ENCODE measurements at regions not wholly inside any gene's neighbourhood (a gene's known extent, or its start where the extent isn't known, plus 50 kb on each side); places are given as distances from the start of the nearest gene placed in this dataset.
"Not testable (repeated sequence)": the region's sequence is repeated elsewhere in the genome, so short reads cannot be mapped to it uniquely, and the experiment has no call there.

DNA sequence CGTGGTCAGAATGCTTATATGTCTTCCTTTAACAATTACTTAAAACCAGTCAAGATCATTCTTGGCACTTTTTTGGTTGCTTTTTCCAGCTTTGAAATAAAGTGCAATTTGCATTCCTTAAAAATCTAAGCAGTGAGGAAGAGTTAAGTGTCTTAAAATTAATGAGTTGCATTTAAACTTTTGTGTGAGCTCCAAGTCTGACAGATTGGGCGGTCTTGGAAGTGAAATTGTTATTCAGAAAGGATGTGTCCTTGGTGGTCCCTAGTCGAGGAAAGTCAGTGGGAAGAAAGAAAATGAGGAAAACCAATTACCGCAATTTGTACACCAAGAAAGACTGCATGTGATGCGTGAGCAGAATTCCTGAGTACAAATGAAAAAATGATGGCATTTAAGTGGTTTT is 132.5 kb downstream of the HHIPL2 start:
- no peak for DNase-seq

DNA sequence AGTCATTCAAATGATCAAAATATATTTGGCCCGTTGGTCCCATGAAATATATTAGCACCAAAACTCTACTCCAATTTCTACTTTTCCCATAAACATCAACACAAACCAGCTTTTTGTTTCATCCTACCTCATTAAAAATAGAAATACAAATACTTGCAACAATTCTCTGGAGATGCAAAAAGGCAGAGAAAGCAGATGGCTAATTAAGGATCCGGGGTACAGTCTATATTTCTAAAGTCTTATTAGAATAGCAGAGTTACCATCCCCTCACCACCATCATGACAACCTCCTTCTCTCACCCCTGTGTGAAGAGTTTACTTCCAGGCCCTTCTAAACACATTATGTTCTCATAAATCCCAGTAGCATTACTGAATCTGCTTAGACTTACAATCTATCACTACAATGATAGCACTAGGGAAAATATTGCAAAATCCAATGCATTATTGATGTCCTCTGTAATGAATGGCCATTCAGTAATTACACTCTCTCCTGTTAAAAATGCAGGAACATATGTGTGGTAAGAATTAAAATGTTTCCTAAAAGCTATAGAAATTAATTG is 133.8 kb downstream of the HHIPL2 start:
- DNase-seq = no peak

DNA sequence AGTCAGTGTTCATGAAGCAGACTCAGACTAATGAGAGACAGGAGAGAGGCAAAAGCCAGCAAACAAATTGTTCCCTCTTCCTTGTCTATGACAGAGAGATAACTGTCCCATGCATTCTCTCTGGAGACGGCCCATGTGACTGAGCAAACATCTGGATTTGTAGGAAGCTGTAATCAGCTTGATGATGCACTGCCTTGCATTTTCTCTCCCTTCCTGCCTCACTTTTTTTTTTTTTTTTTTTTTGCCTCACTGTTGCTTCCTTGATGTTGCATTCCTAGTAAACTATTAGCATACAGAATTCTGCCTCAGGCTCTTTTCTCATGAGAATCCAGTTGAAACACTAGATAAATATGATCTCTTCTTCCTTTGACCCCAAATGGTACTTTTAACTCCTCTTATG is 134.5 kb downstream of the HHIPL2 start:
- no peak for DNase-seq

DNA sequence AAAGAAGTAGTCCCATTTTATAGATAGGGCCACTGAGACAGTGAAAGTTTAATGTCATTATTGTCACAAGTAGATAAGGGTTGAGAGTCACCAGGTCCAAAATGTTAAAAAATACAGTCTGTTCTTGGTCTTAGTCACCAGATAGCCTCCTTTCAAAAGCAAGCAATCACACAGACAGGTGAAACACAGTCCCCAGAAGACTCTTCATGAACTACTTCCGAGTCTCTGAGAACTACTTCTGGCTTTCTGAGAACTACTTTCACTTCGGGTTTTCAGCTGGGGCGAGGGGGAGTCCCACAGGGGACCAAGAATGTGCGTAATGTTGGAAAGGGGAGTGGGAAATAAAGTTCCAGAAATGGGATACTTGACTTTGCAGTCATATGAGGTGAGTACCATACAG is 143.2 kb downstream of the HHIPL2 start:
- DNase-seq = no peak

DNA sequence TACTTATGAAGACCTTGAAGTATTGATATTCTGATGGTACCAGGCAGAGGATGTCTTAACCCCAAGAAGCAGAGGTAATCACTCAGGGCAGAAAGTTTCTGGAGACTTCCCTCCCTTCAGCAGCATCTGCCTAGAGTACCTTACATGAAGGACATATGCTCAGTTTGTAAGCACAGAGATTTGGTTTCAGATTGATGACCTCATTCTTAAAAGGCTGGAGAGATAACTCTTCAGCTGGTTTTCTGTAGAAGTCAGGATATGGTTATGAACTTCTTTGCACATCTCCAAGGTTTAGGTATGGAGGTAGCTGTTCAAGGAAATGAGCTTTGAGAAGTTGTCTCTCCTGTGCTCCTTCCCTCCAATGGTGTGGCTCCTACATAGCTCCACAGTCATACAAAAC is 148.7 kb downstream of the HHIPL2 start:
- no peak for DNase-seq

DNA sequence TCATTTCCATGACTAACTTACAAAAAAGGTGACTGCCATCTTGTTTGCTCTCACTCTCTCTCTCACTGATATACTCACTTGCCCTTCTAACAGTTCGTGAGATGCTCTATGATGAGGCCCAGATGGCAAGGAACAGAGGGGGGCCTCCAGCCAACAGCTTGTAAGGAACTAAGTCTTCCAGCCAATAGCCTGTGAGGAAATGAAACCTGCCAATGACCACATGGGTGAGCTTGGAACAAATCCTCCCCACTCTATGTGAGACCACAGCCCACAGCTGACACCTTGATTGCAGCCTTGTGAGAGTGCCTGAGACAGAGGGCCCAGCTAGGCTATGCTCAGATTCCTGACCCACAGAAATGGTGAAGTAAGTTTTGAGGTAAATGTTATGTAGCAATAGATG is 153.7 kb downstream of the HHIPL2 start:
- no peak for DNase-seq

DNA sequence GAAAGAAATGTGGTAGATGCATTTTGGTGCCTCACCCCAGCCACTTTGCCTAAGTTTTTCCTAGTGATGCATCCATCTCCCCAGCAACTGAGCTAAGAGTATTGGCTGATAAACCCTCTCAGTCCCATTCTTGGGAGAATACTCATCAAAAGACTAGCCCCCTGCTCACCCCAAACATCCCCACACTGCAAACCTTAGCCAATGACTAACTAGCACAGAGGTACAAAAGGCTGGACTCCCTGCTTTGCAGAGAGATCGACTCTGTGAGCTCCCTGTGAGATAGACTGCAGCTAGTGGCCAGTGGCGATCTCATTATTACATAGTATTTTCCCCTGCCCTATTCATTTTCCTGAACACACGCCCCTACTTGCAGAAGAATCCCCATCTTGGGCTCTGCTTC is 155.3 kb downstream of the HHIPL2 start:
- DNase-seq = no peak

DNA sequence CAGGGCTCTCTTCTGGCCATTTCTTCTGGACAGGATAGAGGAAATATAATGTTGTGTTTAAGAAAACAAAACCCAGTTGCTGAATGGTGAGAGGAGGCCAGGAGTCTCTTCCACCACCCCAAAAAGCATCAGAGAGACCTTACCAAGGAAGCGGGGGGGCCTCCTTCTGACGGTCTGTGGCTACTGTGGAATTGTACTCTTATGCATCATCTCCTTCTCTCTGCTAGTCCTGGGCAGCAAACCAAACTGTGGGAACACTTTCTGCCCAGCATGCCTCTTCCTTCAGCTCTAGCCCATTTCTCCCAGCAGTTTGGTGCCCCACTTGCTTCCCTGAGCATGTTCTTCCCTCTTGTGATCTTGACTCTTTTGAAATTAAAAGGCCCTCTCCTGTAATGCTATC is 157.7 kb downstream of the HHIPL2 start:
- no peak for DNase-seq

DNA sequence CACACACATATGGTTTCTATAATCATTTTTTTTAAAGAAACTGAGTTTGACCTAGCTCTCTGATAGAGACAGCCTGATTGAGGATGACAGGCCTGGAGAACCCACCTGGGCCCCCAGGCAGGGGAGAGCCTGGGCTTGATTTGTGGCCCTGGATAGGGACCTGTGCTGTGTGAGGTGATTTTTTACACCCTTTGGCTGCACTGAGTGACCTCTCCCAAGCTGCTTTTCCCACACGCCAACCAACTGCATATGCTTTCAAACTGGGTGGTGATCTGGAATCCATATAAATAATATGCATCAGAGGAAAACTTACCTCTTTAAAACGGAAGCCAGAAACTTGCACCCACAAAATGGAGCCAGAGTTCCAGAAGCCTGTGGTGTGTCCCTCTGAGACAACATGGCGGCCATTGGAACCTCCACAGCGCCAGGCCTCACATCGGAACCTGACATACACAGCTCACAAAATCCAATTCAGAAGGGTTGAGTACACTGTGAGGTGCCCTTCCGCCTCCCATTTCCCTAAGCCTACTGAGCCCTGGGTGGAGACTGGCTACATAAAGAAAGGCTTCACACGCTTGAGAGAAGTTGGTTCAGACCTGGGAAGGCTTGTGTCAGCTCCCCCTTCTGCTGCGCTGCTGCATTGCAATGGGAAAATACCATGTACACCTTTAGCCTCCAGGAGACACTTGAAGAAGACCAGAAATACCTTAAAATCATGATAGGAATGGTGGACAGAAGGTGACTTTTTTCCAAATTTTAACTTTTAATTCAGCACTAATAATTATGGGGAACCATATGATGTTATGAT is 160.7 kb downstream of the HHIPL2 start:
- DNase-seq = no peak

DNA sequence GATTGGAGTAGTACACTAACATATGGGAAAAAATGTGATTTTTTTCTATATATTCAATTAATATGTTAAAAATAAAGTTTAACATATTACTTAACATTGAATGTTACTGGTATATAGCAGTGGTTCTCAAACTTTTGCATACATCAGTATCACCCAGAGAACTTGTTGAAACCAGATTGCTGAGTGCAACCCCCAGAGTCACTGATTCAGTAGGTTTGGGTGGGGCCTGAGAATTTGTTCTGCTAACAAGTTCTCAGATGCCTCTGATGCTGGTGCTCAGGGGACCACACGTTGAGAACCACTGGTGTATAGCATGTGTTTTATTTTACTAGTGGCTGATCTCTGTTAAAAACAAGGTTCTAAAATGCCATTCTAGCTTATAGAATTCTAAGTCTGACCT is 161.9 kb downstream of the HHIPL2 start:
- no peak for DNase-seq

DNA sequence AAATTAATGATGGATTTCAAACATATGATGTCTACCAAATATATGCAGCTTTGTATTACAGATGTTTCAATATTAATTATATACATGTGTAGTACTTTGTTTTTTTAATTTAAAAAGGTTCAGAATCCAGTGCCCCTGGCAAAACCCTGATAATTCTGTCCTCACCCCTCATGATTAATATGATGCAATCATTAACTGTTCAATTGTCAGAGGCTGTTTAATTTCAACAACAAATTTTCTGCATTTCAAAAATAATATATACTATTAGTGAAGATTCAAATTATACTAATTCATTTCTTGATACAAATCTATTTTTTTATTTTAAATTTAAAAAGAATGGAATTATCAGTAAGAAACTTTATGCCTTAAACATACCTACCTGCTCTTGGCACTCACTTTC is 162.6 kb downstream of the HHIPL2 start:
- no peak for DNase-seq

DNA sequence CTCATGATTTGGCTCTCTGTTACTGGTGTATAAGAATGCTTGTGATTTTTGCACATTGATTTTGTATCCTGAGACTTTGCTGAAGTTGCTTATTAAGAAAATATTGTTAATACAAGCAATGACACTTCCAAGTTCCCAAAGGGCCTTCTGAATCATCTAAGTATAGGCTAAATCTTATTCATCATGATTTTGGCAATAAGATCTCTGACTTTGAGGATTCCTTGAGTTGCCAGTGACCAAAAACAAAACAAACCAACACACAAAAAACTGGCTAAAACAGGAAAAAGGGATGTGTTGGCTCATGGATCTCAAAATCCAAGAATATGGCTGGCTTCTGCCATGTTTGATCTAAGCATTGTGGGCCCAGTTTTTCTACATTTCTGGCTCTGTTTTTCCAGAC is 163.4 kb downstream of the HHIPL2 start:
- DNase-seq = no peak

DNA sequence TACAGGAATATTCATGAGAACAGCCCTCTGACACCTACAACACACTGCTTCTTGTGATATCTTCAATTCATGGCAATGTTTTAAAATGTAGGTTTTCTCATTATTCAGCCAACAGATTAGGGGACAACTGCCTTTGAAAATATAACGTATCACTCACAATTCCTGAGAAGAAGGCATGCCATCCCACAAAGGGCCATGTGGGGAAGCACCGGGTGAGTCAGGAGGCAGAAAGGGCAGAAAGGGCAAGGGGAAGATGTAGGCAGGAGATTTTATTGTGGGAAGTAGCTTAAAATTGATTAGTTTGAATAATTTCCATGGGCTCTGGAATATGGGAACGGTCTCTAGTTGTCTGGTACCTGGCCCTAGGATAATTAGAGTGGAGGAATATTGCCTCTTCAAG is 165.7 kb downstream of the HHIPL2 start:
- DNase-seq = no peak

DNA sequence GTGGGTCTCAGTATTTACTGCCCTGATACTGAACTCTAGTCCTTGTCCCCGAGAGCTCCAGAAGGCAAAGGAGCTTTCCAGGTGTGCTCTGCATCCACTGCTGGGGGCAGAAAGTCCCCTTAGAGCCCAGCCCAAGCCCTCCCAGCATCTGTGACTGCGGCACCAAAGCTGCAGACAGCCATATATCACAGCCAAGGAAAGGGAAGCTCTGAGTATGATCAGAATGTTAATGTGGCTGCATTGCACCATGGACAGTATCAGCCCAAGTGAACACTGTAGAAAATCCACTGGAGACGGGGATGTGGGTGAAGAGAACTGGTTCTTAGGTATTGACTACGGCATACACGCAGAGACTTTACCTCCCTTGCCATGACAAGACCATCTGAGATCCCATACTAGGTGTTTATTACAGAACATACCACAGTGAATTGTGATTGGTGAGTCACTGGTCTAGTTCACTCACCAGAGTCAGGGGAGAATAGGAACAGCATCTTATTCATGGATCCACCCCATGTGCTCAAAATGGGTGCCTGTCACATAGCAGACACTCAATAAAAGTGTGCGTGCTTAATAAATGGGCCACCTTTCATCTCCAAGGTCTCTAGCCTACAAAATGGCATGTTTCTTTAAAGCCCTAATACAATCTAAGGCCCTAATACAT is 170.3 kb downstream of the HHIPL2 start:
- DNase-seq = no peak

DNA sequence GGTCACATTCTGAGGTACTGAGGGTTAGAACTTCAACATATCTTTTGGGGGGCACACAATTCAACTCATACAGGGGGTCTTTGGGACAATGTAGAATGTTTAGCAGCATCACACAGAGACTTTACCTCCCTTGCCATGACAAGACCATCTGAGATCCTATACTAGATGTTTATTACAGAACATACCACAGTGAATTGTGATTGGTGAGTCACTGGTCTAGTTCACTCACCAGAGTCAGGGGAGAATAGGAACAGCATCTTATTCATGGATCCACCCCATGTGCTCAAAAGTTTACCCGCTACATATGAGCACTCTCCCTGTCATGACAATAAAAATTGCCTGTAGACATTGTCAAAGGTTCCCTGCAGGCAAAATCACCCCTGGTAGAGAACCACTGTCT is 171.1 kb downstream of the HHIPL2 start:
- DNase-seq = not testable (repeated sequence)

DNA sequence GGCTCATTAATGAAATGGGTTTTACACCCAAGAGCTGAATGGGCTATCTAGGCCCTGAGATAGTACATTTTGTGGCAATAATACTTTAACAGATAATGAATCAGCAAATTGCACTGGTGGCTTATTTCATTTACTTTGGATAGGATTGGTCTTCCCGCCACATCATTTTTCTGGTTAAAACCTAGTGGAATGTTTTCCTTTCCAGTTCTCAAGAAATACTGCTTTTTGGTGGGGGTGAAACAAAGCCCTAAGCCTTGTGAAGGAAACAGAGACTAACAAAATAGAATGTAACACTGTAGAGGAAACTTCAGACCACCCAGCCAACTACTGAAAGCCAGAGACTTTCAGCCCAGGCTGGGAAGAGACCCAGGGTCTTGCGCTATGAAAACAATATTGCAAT is 172.2 kb downstream of the HHIPL2 start:
- no peak for DNase-seq

DNA sequence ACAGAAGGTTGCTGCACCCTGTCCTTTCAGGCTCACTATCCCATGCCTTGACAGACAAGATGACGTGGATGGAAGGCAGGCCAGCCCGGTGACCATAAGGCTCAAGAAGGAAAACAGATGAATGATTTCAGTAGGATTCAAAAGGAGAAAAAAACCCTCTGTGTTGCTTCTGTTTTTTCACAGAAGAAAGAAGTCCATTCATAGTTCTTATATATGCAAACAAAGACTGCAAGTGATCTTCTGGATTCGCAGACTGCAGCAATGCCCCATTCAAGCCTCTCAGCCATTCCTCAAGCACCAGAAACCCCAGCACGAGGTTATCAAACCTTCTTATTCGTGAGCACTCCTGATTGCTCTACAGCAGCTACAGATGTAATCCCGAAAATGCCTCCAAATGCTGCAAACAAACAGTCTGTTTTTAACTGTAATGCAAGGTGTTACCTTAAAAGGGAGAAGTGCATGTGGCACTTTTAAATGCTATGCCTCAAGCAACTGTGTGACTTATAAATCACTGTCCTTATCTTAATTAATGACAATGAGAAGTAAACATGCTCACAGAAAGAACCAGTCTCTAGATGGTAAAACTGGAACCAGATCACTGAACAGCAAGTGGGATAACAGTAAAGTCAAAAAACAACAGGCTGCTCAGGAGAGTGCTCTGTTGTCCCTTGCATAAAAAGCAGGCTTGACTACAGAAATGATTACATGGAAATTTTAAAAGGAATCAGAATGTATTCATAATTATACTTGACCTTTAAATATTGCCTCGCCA is 173.9 kb downstream of the HHIPL2 start:
- DNase-seq = no peak

DNA sequence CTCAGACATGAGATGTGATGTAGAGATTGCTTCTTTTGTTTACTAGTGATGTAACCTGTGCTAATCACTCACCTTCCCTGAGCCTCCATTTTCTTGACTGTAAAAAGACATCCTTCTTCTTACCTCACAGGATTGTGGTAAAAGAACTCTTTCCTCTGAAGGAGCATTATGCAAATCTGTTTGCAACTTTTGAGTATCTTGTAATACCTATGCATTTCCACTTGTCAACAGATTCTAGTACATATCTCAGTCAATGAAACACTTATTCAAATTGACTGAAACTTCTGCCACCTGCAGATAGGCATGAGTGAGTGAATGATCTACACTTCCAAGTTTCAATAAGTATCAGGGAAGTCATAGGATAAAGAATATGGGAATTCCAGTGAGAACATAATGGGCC is 174.7 kb downstream of the HHIPL2 start:
- DNase-seq = no peak

DNA sequence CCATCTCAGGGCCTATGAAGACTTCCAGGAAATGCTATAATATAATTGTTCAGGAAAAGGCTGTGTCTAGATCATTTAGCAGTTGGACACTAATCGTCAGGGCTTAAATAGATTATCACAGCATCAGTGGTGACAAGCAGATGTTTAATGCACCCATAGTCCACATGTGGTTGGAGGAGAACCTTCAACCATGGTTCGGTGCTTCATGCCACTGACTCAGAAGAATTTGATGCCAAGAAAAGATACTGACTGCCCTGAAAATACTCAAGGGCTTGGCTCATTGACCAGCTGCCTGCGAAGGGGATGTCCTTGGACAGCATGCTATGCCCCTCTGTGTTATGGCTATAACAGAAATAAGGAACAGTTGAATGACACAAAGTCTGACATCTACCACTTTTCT is 175.7 kb downstream of the HHIPL2 start:
- DNase-seq = no peak

DNA sequence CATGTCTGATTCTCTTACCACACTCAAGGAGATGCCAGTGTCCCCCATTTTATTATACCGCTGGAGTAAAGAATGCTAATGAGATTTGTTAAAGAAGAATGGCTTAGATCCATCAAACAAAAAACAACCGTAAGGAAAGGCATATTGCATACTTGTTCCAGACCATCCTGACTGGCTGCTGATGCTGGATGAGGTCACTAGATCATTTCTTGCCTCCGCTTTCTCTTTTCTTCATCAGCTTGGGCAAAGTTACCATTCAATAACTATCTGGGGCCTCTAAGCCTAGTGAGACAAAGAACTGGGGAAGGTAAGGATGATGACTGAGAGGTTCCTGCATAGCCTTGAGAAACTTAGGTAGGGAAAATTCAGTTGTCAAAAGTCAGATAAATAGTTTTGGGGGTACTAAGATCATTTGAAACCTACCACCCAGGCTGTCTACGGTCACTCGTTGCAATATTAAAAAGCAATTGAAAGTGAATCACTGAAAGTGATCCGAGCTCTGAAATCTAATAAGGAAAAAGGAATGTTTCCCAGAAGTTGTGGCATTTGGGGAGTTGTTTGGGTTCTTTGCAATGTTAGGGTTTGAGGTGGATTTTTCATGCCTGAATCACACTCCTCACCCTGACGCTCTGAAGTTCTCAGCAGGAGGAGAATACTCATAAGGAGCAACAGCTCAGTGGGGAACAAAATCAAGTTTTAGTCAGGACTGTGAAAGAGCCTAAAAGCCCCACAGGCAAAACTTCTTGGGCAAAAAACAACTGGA is 176.8 kb downstream of the HHIPL2 start:
- DNase-seq = no peak

DNA sequence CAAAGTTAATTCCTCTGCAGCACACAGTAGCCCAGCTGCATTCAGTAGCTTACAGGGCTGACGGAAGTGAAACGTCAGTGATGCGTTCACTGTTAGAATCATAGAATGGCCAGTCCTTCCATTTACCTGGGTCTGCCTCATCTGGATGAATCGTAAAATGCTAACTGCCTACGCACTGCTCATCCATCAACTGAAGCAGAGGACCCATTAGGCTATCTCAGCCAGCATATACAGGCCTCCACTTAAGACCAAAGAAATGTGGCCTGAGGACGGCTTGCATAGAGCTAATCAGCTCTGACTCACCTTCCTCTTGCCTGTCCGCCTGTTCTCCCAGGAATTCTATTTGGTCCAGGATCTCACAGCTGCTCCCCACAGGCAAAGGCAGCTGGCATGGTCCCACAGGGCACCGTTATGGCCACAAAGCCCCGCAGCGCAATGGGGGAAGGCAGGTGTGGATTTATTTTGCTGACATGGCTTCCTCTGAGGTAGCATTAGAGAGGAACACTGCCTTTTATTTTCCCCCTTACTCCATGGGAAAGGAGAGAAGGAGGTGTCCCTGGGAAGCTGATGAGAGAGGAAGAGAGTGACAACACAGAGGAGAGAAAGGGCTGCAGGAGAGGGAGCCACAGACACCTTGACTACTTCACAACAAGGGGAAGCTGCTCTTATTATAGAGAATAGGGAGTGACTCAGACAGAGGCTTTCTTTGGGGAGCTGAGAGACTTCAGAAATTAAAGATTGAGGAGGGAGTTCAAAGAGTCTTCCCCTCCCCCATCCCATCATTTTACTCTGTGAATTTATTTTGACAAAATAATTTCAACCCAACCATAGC is 177.6 kb downstream of the HHIPL2 start:
- DNase-seq = no peak

DNA sequence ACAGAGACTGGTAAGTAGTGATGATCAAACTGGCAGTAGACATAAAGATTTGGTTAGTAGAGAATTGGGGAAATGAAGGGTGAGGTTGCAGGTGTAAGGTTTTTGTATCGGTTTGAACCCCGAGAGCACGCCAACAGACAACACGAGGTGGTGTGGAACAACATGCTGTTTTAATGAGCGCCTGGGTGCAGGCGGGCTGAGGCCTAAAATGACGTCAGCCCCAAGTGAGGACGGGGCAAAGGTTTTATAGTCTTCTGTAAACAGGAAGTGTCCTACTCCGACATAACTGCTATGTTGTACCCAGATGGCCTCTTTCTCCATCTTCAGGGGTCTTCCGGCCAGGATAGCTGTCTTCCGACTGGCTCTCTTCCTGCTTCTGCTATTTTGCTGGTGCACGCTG is 178.8 kb downstream of the HHIPL2 start:
- DNase-seq = no peak

Data from CD4-positive, alpha-beta T cell treated with Interferon gamma for 1 hour (primary cell).